ENCODE measurements at regions not wholly inside any gene's neighbourhood (a gene's known extent, or its start where the extent isn't known, plus 50 kb on each side); places are given as distances from the start of the nearest gene placed in this dataset.

GRCh38 chr2:16138811-16139662 is 198.7 kb downstream of the MYCN start:
- H3K9me3 Mint-ChIP-seq (ENCODE audit: insufficient read depth) = no peaks in the 10 kb centered on the region
- H3K9ac ChIP-seq (ENCODE audit: low read length) = no peak overlapping the region
- no peak overlapping the region for H3K27ac ChIP-seq (ENCODE audit: low read length in 2 of 2)
- TF ChIP-seq CTCF (IDR thresholded peaks at IDR 0.05) (no peak), EZH2 (IDR thresholded peaks at IDR 0.05; ENCODE audit: borderline replicate concordance, insufficient read depth, low read depth, low read length, poor library complexity, severe bottlenecking) (no peak)
- H3K36me3 ChIP-seq (replicated peaks in 1 of 2; ENCODE audit: control extremely low read depth in 1 of 2, control insufficient read depth in 1 of 2, extremely low read depth in 1 of 2, insufficient read depth in 2 of 2, low read length in 1 of 2) = no peaks in the 10 kb centered on the region
- no peak overlapping the region for H3K4me3 ChIP-seq (ENCODE audit: control extremely low read depth in 1 of 5, extremely low read depth in 1 of 5, insufficient read depth in 1 of 5, low read depth in 2 of 5, low read length in 4 of 5)
- H3K27me3 ChIP-seq (replicated peaks in 1 of 4; ENCODE audit: control extremely low read depth in 1 of 4, control insufficient read depth in 3 of 4, insufficient read depth in 4 of 4, low read length in 3 of 4) = no peaks in the 10 kb centered on the region
- H3K27me3 Mint-ChIP-seq = peaks cover 2% of the 10 kb centered on the region
- no peak overlapping the region for H3K4me3 Mint-ChIP-seq
- H3K79me2 ChIP-seq (ENCODE audit: control insufficient read depth, insufficient read depth, low read length) = no peaks in the 10 kb centered on the region
- H2AFZ ChIP-seq (ENCODE audit: insufficient read depth, low read depth, low read length, poor library complexity, severe bottlenecking) = no peak overlapping the region
- intact Hi-C loops (cut with micrococcal nuclease) = no loop called here
- DNase-seq = no peak
- no peaks in the 10 kb centered on the region for H4K20me1 ChIP-seq (ENCODE audit: control insufficient read depth, insufficient read depth, low read length, poor library complexity, severe bottlenecking)
- ChIA-PET POLR2A (no interaction called here), CTCF (no interaction called here)
- H3K4me1 Mint-ChIP-seq = no peaks in the 10 kb centered on the region
- ATAC-seq (ENCODE audit: low read depth) = no peak
- 83% methylated on average over 7 of the region's 8 CpGs for WGBS (ENCODE audit: insufficient coverage)
- no peak overlapping the region for H3K27ac Mint-ChIP-seq
- no peaks in the 10 kb centered on the region for H3K4me1 ChIP-seq (ENCODE audit: control insufficient read depth in 2 of 2, insufficient read depth in 2 of 2, low read length in 2 of 2)
- no peaks in the 10 kb centered on the region for H3K9me3 ChIP-seq (ENCODE audit: control extremely low read depth in 1 of 3, control insufficient read depth in 2 of 3, insufficient read depth in 1 of 3, low read length in 2 of 3)
- no peak overlapping the region for H3K4me2 ChIP-seq (replicated peaks; ENCODE audit: low read depth, low read length, poor library complexity, severe bottlenecking)

- Histone ChIP-seq H3K36me3 (replicated peaks in 1 of 2; ENCODE audit: control extremely low read depth in 1 of 2, control insufficient read depth in 1 of 2, extremely low read depth in 1 of 2, insufficient read depth in 2 of 2, low read length in 1 of 2) (no peaks in the 10 kb centered on the region), H3K27ac (ENCODE audit: low read length in 2 of 2) (no peak overlapping the region), H3K4me1 (ENCODE audit: control insufficient read depth in 2 of 2, insufficient read depth in 2 of 2, low read length in 2 of 2) (no peaks in the 10 kb centered on the region), H3K4me3 (ENCODE audit: control extremely low read depth in 1 of 5, extremely low read depth in 1 of 5, insufficient read depth in 1 of 5, low read depth in 2 of 5, low read length in 4 of 5) (no peak overlapping the region), H3K27me3 (replicated peaks in 1 of 4; ENCODE audit: control extremely low read depth in 1 of 4, control insufficient read depth in 3 of 4, insufficient read depth in 4 of 4, low read length in 3 of 4) (no peaks in the 10 kb centered on the region), H3K79me2 (ENCODE audit: control insufficient read depth, insufficient read depth, low read length) (no peaks in the 10 kb centered on the region), H3K4me2 (replicated peaks; ENCODE audit: low read depth, low read length, poor library complexity, severe bottlenecking) (no peak overlapping the region), H2AFZ (ENCODE audit: insufficient read depth, low read depth, low read length, poor library complexity, severe bottlenecking) (no peak overlapping the region), H4K20me1 (ENCODE audit: control insufficient read depth, insufficient read depth, low read length, poor library complexity, severe bottlenecking) (no peaks in the 10 kb centered on the region), H3K9me3 (ENCODE audit: control extremely low read depth in 1 of 3, control insufficient read depth in 2 of 3, insufficient read depth in 1 of 3, low read length in 2 of 3) (no peaks in the 10 kb centered on the region), H3K9ac (ENCODE audit: low read length) (no peak overlapping the region)
- Mint-ChIP-seq H3K4me3 (no peak overlapping the region), H3K4me1 (no peaks in the 10 kb centered on the region), H3K27ac (no peak overlapping the region), H3K27me3 (peaks cover 2% of the 10 kb centered on the region), H3K9me3 (ENCODE audit: insufficient read depth) (no peaks in the 10 kb centered on the region)
- ChIA-PET POLR2A (no interaction called here), CTCF (no interaction called here)
- 82% methylated on average over 4 of the region's 5 CpGs for WGBS (ENCODE audit: insufficient coverage)
- no peak for ATAC-seq (ENCODE audit: low read depth)
- intact Hi-C loops (cut with micrococcal nuclease) = no loop called here
- TF ChIP-seq EZH2 (IDR thresholded peaks at IDR 0.05; ENCODE audit: borderline replicate concordance, insufficient read depth, low read depth, low read length, poor library complexity, severe bottlenecking) = no peak
- no peak for TF ChIP-seq CTCF (IDR thresholded peaks at IDR 0.05)
- DNase-seq = no peak
Measured at GRCh38 chr2:16137080-16137755, 196.9 kb downstream of the MYCN start.

Data from B cell (primary cell).